ENCODE measurements at regions not wholly inside any gene's neighbourhood (a gene's known extent, or its start where the extent isn't known, plus 50 kb on each side); places are given as distances from the start of the nearest gene placed in this dataset.
"Not testable (repeated sequence)": the region's sequence is repeated elsewhere in the genome, so short reads cannot be mapped to it uniquely, and the experiment has no call there.

- in situ Hi-C loops (cut with MboI; ENCODE audit: low sequenced_read_pairs), result no loop called here
- no peaks in the 10 kb centered on the region for H3K9me3 ChIP-seq
- no peaks in the 10 kb centered on the region for H3K36me3 ChIP-seq (replicated peaks)
- H3K4me3 ChIP-seq, result no peak overlapping the region
- H3K27me3 ChIP-seq (ENCODE audit: low read depth), result no peaks in the 10 kb centered on the region
- no peak for DNase-seq (ENCODE audit: low spot score in 2 of 2)
- H3K4me1 ChIP-seq, result no peaks in the 10 kb centered on the region
These were observed 174.3 kb upstream of the PIK3R1 start for GRCh38 chr5:68041293-68041692.

GRCh38 chr5:68037546-68037945 is 178.0 kb upstream of the PIK3R1 start:
- H3K4me3 ChIP-seq, result no peak overlapping the region

GRCh38 chr5:68033961-68034571 is 181.5 kb upstream of the PIK3R1 start:
- no peaks in the 10 kb centered on the region for H3K4me1 ChIP-seq
- in situ Hi-C loops (cut with MboI; ENCODE audit: low sequenced_read_pairs), result no loop called here

More at GRCh38 chr5:68037546-68037945, 178.0 kb upstream of the PIK3R1 start:
- Histone ChIP-seq H3K36me3 (replicated peaks) (no peaks in the 10 kb centered on the region), H3K4me1 (no peaks in the 10 kb centered on the region), H3K27me3 (ENCODE audit: low read depth) (no peaks in the 10 kb centered on the region), H3K9me3 (no peaks in the 10 kb centered on the region)
- DNase-seq (ENCODE audit: low spot score in 2 of 2), result no peak
- in situ Hi-C loops (cut with MboI; ENCODE audit: low sequenced_read_pairs), result no loop called here

GRCh38 chr5:68033029-68033428 is 182.5 kb upstream of the PIK3R1 start:
- H3K27me3 ChIP-seq (ENCODE audit: low read depth), result no peaks in the 10 kb centered on the region
- in situ Hi-C loops (cut with MboI; ENCODE audit: low sequenced_read_pairs), result no loop called here
- H3K4me1 ChIP-seq, result no peaks in the 10 kb centered on the region
- H3K9me3 ChIP-seq, result no peaks in the 10 kb centered on the region
- no peak overlapping the region for H3K4me3 ChIP-seq
- DNase-seq (ENCODE audit: low spot score in 2 of 2), result no peak
- no peaks in the 10 kb centered on the region for H3K36me3 ChIP-seq (replicated peaks)

More at GRCh38 chr5:68033961-68034571, 181.5 kb upstream of the PIK3R1 start:
- no peak overlapping the region for H3K4me3 ChIP-seq
- H3K9me3 ChIP-seq, result no peaks in the 10 kb centered on the region
- no peaks in the 10 kb centered on the region for H3K27me3 ChIP-seq (ENCODE audit: low read depth)
- no peak for DNase-seq (ENCODE audit: low spot score in 2 of 2)
- no peaks in the 10 kb centered on the region for H3K36me3 ChIP-seq (replicated peaks)

- no peak for DNase-seq (ENCODE audit: low spot score in 2 of 2)
- in situ Hi-C loops (cut with MboI; ENCODE audit: low sequenced_read_pairs), result no loop called here
- H3K27me3 ChIP-seq (ENCODE audit: low read depth), result no peaks in the 10 kb centered on the region
These were observed 183.3 kb upstream of the PIK3R1 start for GRCh38 chr5:68032216-68032762.

GRCh38 chr5:68028131-68028727 is 187.3 kb upstream of the PIK3R1 start:
- H3K36me3 ChIP-seq (replicated peaks), result no peaks in the 10 kb centered on the region
- H3K4me3 ChIP-seq, result no peak overlapping the region
- no peak for DNase-seq (ENCODE audit: low spot score in 2 of 2)
- no peaks in the 10 kb centered on the region for H3K4me1 ChIP-seq
- in situ Hi-C loops (cut with MboI; ENCODE audit: low sequenced_read_pairs), result no loop called here
- no peaks in the 10 kb centered on the region for H3K9me3 ChIP-seq
- H3K27me3 ChIP-seq (ENCODE audit: low read depth), result no peaks in the 10 kb centered on the region

More at GRCh38 chr5:68032216-68032762, 183.3 kb upstream of the PIK3R1 start:
- H3K4me1 ChIP-seq, result no peaks in the 10 kb centered on the region
- no peaks in the 10 kb centered on the region for H3K9me3 ChIP-seq
- H3K36me3 ChIP-seq (replicated peaks), result no peaks in the 10 kb centered on the region
- no peak overlapping the region for H3K4me3 ChIP-seq

- in situ Hi-C loops (cut with MboI; ENCODE audit: low sequenced_read_pairs), result no loop called here
- DNase-seq (ENCODE audit: low spot score in 2 of 2), result no peak
- Histone ChIP-seq H3K27me3 (ENCODE audit: low read depth) (no peaks in the 10 kb centered on the region), H3K9me3 (no peaks in the 10 kb centered on the region), H3K4me3 (no peak overlapping the region), H3K36me3 (replicated peaks) (no peaks in the 10 kb centered on the region), H3K4me1 (no peaks in the 10 kb centered on the region)
These were observed 188.0 kb upstream of the PIK3R1 start for GRCh38 chr5:68027519-68027918.

- in situ Hi-C loops (cut with MboI; ENCODE audit: low sequenced_read_pairs), result no loop called here
- H3K4me1 ChIP-seq, result no peaks in the 10 kb centered on the region
These were observed 189.3 kb upstream of the PIK3R1 start for GRCh38 chr5:68026092-68026885.

GRCh38 chr5:68024426-68024825 is 191.1 kb upstream of the PIK3R1 start:
- H3K4me3 ChIP-seq, result no peak overlapping the region
- no peaks in the 10 kb centered on the region for H3K36me3 ChIP-seq (replicated peaks)
- H3K27me3 ChIP-seq (ENCODE audit: low read depth), result no peaks in the 10 kb centered on the region
- no peaks in the 10 kb centered on the region for H3K4me1 ChIP-seq
- in situ Hi-C loops (cut with MboI; ENCODE audit: low sequenced_read_pairs), result no loop called here
- no peaks in the 10 kb centered on the region for H3K9me3 ChIP-seq
- DNase-seq (ENCODE audit: low spot score in 2 of 2), result no peak

More at GRCh38 chr5:68026092-68026885, 189.3 kb upstream of the PIK3R1 start:
- Histone ChIP-seq H3K36me3 (replicated peaks) (no peaks in the 10 kb centered on the region), H3K27me3 (ENCODE audit: low read depth) (no peaks in the 10 kb centered on the region), H3K9me3 (no peaks in the 10 kb centered on the region), H3K4me3 (no peak overlapping the region)
- no peak for DNase-seq (ENCODE audit: low spot score in 2 of 2)

- in situ Hi-C loops (cut with MboI; ENCODE audit: low sequenced_read_pairs), result no loop called here
- no peaks in the 10 kb centered on the region for H3K9me3 ChIP-seq
- no peak overlapping the region for H3K4me3 ChIP-seq
- no peak for DNase-seq (ENCODE audit: low spot score in 2 of 2)
- H3K27me3 ChIP-seq (ENCODE audit: low read depth), result no peaks in the 10 kb centered on the region
- no peaks in the 10 kb centered on the region for H3K4me1 ChIP-seq
- no peaks in the 10 kb centered on the region for H3K36me3 ChIP-seq (replicated peaks)
These were observed 193.6 kb upstream of the PIK3R1 start for GRCh38 chr5:68021916-68022315.

GRCh38 chr5:68021227-68021626 is 194.3 kb upstream of the PIK3R1 start:
- Histone ChIP-seq H3K4me3 (no peak overlapping the region), H3K27me3 (ENCODE audit: low read depth) (no peaks in the 10 kb centered on the region), H3K9me3 (no peaks in the 10 kb centered on the region), H3K36me3 (replicated peaks) (no peaks in the 10 kb centered on the region), H3K4me1 (no peaks in the 10 kb centered on the region)
- no peak for DNase-seq (ENCODE audit: low spot score in 2 of 2)
- in situ Hi-C loops (cut with MboI; ENCODE audit: low sequenced_read_pairs), result no loop called here

- H3K4me3 ChIP-seq; H3K9me3 ChIP-seq; in situ Hi-C loops (cut with MboI; ENCODE audit: low sequenced_read_pairs); DNase-seq (ENCODE audit: low spot score in 2 of 2); H3K36me3 ChIP-seq (replicated peaks); H3K27me3 ChIP-seq (ENCODE audit: low read depth); H3K4me1 ChIP-seq: not testable (repeated sequence)
These were observed 195.0 kb upstream of the PIK3R1 start for GRCh38 chr5:68020461-68020969.

- in situ Hi-C loops (cut with MboI; ENCODE audit: low sequenced_read_pairs), result no loop called here
- Histone ChIP-seq H3K27me3 (ENCODE audit: low read depth) (no peaks in the 10 kb centered on the region), H3K4me3 (no peak overlapping the region), H3K36me3 (replicated peaks) (no peaks in the 10 kb centered on the region), H3K9me3 (no peaks in the 10 kb centered on the region), H3K4me1 (no peaks in the 10 kb centered on the region)
- no peak for DNase-seq (ENCODE audit: low spot score in 2 of 2)
These were observed 199.9 kb upstream of the PIK3R1 start for GRCh38 chr5:68015381-68016302.

Data from HAP-1 (cell line).